HEK293 (cell line): ENCODE measurements at regions not wholly inside any gene's neighbourhood (a gene's known extent, or its start where the extent isn't known, plus 50 kb on each side); places are given as distances from the start of the nearest gene placed in this dataset.

Experiments used
- CTCF ChIP-seq: fragments of 450-650 bp; formaldehyde crosslinking; IDR thresholded peaks from 2 replicates; pipeline ENCODE4 v1.5.1; 2016; ENCODE audit warnings: missing biosample characterization, missing genetic modification characterization
- KLF10 ChIP-seq: fragments of 450-650 bp; IDR thresholded peaks from 2 replicates; pipeline ENCODE4 v1.5.1; 2018; ENCODE audit warnings: missing biosample characterization, mild to moderate bottlenecking, missing genetic modification characterization
- ZBTB20 ChIP-seq: fragments of 450-650 bp; formaldehyde crosslinking; IDR thresholded peaks from 2 replicates; pipeline ENCODE4 v1.5.1; 2016; ENCODE audit warnings: missing biosample characterization, missing genetic modification characterization
- ZBTB21 ChIP-seq: fragments of 450-650 bp; formaldehyde crosslinking; IDR thresholded peaks from 2 replicates; pipeline ENCODE4 v1.5.1; 2017; ENCODE audit warnings: missing biosample characterization, missing genetic modification characterization
- ZBTB26 ChIP-seq: fragments of 450-650 bp; formaldehyde crosslinking; optimal IDR thresholded peaks from 2 replicates; pipeline ENCODE3; 2016; ENCODE audit warnings: missing biosample characterization, mild to moderate bottlenecking, missing genetic modification characterization
- ZBTB7A ChIP-seq: fragments of 450-650 bp; formaldehyde crosslinking; IDR thresholded peaks from 2 replicates; pipeline ENCODE4 v1.5.1; 2016; ENCODE audit warnings: low read depth, missing biosample characterization, missing genetic modification characterization
- ZNF174 ChIP-seq: fragments of 450-650 bp; formaldehyde crosslinking; IDR thresholded peaks from 2 replicates; pipeline ENCODE4 v1.5.0; 2017; ENCODE audit warnings: missing biosample characterization, mild to moderate bottlenecking, missing genetic modification characterization
- TF ChIP-seq, protein P1 (sequence below): sonication (generic); formaldehyde crosslinking; IDR thresholded peaks from 2 replicates; pipeline ENCODE4 v1.8.1; 2022; ENCODE audit warnings: mild to moderate bottlenecking, moderate library complexity, missing genetic modification reagents

DNA sequence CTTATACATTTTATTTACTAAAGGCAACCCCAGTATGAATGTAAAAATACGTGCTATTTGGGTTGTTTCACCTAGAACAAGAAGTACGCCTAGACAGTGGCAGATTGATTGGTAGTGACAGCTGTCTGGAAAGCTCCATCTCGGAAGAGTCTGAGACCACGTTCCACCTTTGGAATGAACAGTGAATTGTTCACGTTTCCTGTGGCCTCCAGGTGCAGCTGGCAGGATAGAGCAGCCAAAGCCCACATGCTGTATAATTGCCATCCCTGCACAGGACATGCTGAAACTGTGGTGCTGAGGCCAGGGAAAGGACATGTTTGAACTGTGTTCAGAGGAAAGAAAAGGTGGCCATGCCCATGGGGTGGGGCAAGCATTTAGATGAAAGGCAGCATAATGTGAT is 218.7 kb upstream of the MTNR1B start:
- no peak for TF ChIP-seq CTCF (tag by site-specific recombination)
- no peak for TF ChIP-seq ZNF174 (tag by site-specific recombination)
- no peak for TF ChIP-seq ZBTB20 (tag by site-specific recombination)
- TF ChIP-seq KLF10 (tag by site-specific recombination) = no peak
- no peak for TF ChIP-seq ZBTB26 (tag by site-specific recombination)
- TF ChIP-seq ZBTB21 (tag by site-specific recombination) = no peak
- TF ChIP-seq, protein P1, sequence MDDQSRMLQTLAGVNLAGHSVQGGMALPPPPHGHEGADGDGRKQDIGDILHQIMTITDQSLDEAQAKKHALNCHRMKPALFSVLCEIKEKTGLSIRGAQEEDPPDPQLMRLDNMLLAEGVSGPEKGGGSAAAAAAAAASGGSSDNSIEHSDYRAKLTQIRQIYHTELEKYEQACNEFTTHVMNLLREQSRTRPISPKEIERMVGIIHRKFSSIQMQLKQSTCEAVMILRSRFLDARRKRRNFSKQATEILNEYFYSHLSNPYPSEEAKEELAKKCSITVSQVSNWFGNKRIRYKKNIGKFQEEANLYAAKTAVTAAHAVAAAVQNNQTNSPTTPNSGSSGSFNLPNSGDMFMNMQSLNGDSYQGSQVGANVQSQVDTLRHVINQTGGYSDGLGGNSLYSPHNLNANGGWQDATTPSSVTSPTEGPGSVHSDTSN (CRISPR knock-in tag) = no peak
- no peak for TF ChIP-seq ZBTB7A
